ENCODE measurements at regions not wholly inside any gene's neighbourhood (a gene's known extent, or its start where the extent isn't known, plus 50 kb on each side); places are given as distances from the start of the nearest gene placed in this dataset.

DNA sequence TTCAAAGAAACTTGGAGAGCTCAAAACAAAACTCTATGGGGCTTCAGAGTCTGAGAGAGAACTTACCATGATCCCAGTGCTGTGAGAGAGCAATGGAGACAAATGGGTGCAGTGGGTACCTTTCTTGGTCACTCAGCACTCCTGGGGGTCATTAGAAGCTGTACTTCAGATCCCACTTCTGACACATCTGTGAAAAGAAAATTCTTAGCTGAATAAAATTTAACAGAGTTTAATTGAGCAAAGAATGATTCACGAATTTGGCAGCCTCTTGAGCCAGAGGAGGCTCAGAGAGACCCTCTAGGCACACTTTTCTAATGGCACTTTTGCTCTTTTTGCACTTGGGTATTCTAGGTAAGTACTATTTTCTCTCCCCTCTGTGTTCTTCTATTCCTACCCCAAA lies 96.8 kb upstream of the SYT10 start:
- no peak for TF ChIP-seq RFX5 (IDR thresholded peaks at IDR 0.05; ENCODE audit: low read length)
- TF ChIP-seq, protein P1, sequence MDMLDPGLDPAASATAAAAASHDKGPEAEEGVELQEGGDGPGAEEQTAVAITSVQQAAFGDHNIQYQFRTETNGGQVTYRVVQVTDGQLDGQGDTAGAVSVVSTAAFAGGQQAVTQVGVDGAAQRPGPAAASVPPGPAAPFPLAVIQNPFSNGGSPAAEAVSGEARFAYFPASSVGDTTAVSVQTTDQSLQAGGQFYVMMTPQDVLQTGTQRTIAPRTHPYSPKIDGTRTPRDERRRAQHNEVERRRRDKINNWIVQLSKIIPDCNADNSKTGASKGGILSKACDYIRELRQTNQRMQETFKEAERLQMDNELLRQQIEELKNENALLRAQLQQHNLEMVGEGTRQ (IDR thresholded peaks at IDR 0.05; ENCODE audit: borderline replicate concordance, low read depth, low read length): no peak
